CD4-positive, alpha-beta T cell treated with Interleukin-17A for 4 hours (primary cell): ENCODE measurements at regions not wholly inside any gene's neighbourhood (a gene's known extent, or its start where the extent isn't known, plus 50 kb on each side); places are given as distances from the start of the nearest gene placed in this dataset.
"Not testable (repeated sequence)": the region's sequence is repeated elsewhere in the genome, so short reads cannot be mapped to it uniquely, and the experiment has no call there.

Experiments used
- DNase-seq: peaks from one replicate; pipeline ENCODE4 v3.0.0-alpha.2; 2020; ENCODE audit warnings: mixed read lengths

DNA sequence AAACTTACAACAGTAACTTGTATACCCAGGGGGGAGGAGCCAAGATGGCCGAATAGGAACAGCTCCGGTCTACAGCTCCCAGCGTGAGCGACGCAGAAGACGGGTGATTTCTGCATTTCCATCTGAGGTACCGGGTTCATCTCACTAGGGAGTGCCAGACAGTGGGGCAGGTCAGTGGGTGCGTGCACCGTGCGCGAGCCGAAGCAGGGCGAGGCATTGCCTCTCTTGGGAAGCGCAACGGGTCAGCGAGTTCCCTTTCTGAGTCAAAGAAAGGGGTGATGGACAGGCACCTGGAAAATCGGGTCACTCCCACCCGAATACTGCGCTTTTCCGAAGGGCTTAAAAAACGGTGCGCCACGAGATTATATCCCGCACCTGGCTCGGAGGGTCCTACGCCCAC is 278.8 kb downstream of the FAM47B start:
- not testable (repeated sequence) for DNase-seq

DNA sequence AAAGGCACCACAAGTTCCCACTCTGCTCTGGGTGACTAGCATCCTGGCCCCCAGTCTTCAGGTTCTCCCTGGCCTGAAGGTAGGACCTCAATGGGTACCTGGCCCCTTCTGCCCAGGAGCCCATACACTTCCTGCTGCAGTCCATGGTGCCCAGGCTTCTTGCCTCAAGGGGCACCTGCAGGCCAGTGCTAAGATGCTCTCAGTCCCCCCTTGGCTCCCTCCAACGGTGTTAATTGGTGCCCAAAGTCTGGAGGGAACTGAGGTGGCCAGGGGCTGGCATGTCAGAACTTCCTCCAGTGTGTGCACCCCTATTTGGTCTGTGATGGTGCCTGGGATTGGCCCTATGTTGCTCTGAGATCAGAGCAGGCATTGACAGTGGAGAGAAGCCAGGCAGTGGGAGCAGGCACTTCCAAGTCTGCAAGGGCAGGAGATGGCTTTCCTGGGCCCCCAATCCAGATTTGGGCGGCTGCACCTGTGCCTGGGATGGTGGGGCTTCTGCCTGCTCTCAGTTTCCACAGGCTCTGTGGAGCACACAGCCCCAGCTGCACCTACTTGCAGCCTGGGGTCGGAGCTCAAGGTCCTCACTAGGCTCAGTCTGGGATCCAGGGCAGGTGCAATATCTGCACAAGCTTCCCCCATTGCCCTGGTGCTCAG is 301.6 kb downstream of the FAM47B start:
- no peak for DNase-seq

DNA sequence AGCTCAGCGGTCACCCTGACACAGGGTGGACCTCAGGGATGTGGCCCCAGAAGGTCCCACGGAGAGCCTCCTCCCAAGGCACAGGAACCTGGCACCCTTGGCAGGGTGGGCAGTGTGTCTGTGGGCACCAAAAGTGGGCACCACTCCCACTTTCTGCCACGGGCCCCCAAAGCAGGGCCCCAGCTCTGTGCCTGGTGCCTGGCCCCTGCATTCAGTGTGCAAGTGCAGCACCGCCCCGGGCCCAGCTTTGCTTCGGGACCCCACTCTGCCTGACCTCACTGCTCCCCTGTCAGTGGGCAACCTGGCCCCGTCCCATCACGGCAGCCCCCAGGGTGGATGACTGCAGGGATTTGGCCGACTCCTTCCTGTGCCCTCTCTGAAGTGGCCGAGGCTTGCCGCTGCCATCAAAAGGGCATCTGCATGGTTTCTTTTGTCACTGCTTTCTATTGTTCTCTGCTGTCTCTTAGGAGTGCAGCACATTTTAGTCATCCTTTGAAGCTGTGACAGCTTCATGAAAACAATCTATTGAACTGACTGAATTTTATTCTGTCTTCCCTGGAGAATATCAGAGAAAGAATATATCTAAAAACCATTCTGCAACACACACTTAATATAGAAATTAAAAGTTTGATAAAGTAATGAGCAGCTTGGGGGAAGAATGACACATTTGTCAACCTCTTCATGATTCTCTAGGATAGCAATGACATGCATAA is 302.4 kb downstream of the FAM47B start:
- DNase-seq = no peak

DNA sequence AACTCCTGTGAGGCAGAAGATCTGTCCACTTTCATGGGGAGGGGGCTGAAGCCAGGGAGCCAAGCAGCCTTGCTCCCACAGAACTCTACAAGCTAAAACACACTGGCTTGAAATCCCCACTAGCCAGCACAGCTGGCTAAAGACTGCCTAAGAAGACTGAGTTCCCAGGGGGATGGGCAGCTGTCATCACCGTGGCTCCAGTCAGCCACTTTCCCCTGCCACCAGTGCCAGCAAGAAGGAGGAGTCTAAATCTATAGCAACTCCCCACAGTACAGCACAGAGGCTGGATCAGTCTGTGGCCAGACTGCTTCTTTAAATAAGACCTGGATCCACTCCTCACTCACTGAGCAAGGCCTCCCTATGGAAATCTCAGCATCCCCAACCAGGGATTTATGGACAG is 308.6 kb downstream of the FAM47B start:
- DNase-seq = no peak

DNA sequence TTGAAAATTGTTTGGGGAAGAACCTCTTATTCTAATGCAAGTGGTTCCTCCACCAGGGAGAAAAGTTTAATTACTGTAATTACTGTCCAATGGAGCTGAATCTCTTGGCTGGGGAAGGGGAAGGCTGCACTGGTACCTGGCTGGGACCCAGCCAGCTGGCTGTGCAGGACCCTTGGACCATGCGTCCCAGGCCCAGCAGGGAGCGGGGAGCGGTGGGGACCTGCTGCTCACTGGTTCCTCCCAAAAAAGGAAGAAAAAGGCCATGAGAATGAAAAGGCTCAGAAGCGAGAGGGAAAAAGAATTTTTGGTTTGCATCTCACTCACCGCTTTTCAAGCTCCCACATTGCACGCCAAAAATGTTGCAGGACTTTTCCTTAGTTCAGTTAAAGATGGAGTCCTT is 333.5 kb downstream of the FAM47B start:
- DNase-seq = no peak

DNA sequence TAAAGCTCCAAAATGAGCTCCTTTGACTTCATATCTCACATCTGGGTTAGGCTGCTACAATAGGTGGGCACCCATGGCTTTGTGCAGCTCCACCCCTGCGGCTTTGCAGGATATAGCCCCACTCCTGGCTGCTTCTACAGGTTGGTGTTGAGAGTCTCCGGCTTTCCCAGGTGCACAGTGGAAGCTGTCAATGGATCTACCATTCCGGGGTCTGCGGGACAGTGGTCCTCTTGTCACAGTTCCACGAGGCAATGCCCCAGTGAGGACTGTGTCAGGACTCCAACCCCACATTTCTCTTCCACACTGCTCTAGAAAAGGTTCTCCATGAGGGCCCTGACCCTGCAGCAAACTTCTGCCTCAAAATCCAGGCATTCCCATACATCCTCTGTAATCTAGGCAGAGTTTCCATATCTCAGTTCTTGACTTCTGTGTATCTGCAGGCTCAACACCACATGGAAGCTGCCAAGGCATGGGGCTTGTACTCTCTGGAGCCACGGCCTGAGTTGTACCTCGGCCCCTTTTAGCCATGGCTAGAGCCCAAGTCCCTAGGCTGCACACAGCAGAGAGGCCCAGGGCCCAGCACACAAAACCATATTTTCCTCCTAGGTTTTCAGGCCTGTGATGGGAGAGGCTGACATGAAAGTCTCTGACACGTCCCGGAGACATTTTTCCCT is 342.8 kb downstream of the FAM47B start:
- no peak for DNase-seq

DNA sequence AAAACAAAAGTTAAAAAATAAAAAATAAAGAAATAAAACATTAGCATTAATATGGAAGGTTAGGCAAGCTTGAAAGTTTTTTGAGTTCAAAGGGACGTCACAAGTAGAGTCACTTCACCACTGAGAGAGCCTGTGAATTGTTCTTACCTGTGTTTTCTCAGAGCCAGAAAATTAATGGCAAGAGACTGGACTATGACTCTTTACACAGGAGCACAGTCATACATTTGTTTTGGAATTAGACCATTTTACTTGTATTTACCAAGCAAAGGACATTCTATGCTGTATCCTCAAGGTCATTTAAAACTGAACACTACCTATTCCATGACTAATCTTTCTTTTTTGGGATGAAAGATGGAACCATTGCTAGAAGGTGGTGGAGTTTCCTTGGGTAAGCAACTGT is 346.1 kb downstream of the FAM47B start:
- DNase-seq = no peak

DNA sequence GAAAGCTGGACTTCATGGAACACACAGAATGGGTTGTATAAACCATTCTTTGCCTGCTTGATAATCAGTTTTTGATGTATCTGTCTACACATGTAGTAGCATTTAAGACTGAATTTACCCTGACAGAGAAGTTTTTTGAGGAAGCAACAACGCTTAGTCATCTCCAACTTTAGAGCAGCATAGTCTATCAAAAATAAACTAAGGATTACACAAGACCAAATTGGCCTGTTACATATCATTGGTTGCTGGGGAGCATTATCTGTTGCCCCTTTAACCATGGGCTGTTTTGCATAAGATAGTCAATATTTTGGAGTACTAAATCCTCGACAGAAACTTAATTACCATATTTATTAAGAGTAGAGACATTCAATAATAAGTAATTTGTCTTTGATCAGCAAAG is 347.4 kb downstream of the FAM47B start:
- no peak for DNase-seq

DNA sequence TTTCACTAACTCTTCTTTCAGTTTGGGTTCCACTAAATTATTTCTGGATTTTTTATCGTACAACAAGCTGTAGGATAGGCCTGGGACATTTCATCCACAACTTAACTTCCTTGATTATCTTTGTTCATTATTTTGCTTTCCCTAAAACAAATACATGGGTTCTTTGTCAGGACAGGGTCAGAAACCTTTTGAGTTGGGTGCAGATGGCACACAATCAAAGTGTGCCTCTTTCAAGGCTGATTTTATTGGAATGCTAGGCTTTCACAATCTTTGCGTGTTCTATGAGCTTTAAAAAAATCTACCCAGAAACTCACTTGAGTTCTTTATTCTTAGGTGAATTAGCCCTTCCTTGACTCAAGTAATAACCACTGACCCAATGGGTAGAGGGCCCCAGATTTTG is 348.4 kb downstream of the FAM47B start:
- DNase-seq = no peak

DNA sequence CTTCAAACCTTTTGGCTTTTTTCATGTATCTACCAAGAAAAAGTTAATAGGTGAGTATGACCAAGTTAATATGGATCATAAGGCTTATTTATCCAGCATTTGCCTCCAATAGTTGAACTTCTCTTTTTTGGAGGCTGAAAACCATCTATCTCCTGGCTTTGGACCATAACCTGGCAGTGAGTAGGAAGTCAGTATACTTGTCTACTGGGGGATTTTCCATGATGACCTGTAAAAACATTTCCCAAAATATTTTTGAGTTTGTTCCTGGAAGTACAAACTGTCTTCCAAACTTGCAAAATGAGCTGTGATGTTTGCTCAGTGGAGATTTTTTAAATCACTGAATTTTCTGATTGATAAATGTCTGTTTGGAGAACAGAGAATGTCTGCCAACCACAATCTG is 349.9 kb downstream of the FAM47B start:
- no peak for DNase-seq

DNA sequence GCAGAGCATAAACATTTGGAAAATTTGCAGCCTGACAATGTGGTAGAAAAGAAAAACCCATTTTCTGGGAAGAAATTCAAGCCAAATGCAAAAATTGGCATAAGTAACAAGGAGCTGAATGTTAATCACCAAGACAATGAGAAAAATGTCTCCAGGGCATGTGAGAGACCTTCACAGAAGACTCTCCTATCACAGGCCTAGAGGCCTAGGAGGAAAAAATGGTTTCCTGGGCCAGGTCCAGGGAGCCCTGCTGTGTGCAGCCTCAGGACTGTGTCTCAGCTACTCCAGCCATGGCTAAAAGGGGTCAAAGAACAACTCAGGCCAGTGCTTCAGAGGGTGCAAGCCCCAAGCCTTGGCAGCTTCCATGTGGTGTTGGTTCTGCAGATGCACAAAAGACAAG is 362.4 kb downstream of the FAM47B start:
- DNase-seq = not testable (repeated sequence)

DNA sequence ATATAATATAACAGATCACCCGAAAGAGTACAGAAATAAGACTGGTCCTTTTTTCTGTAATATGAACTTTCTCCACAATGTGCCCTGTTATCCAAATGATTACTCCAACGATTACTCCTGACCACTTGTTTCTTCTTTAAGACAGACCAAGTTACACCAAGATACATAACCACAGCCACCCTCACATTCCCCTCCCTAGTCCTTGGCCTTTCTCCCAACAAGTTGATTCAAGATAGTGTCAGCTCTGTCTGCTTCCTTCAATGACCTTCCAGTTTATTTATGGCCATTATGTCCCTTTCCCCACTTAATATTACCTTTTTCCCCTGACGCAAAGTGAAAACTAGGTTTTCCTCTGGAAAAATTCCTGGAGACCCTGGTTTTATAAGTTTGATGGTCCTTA is 397.2 kb downstream of the FAM47B start:
- DNase-seq = no peak

DNA sequence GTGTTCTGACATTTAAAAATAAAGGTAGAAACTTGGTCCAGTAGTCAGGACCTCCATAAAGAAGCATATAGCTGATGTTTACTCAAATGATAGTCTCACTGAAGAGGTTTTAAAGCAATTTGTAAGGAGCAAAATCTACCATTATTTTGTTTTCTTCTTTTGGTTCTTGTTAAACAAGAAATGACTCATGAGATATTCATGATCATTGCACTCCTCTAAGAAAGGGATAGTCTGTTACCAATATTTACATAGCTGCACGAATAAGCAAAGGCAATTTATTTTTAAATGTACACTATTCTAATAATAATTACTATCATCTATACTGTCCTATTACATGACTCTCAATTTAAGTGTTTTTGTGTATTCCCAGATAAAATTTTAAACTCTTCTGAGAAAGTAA is 397.9 kb downstream of the FAM47B start:
- no peak for DNase-seq

DNA sequence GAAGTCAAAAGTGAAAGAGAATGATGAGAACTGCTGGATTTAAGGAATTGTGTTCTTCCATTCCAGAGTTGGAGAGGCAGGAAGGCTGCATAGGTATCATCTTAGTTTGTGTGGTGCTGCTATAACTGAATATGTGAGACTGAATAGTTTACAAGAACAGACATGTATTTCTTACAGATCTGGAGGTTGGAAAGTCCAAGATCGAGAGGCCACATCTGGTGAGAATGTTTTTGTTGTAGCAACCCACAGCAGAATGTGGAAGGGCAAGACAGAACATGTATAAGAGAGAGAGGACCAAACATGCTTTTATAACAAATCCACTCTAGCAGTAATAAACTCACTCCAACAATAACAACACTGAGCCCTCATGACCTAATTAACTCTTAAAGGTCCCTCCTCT is 408.6 kb downstream of the FAM47B start:
- DNase-seq = no peak

DNA sequence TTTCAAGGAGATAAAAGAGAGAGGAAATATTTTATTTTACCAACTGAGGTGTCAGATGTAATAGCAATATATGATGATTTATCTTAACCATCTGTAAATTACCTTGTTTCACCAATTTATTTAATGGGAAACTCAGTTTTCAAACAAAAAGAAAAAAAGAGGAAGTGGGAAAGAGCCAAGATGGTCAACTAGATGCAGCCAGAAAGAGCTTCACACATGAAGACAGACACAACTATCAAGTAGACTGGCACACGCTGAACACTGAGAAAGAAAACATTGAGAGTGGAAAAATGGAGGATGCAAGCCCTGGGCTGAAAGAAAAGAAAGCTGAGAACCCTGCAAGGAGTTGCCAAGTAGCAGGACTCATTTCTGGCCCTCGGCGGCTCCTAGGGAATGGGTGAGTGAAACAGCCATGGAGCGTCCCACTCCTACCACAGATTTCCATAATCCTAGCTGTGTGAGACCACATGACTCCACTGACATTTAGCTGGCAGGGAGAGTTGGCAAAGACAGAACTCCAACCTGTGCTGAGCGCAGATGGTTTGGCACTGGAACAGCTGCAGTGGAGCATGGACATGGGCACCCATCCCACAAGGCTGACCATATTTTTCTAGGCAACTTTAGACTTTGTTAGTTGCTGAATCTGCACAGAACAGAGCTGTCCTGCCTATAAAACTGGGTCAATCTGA is 409.3 kb downstream of the FAM47B start:
- no peak for DNase-seq

DNA sequence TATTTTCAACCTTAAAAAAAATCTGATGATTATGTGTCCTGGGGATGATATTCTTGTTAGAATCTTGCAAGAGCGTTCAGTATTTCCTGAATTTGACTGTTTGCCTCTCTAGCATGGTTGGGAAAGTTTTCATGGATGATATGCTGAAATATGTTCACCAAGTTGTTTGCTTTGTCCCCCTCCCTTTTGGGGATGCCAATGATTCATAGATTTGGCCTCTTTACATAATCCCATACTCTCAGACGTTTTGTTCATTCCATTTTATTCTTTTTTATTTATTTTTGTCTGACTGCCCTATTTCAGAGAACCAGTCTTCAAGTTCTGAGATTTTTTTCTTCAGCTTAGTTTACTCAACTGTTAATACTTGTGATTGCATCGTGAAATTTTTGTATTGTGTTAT is 415.1 kb downstream of the FAM47B start:
- DNase-seq = no peak

DNA sequence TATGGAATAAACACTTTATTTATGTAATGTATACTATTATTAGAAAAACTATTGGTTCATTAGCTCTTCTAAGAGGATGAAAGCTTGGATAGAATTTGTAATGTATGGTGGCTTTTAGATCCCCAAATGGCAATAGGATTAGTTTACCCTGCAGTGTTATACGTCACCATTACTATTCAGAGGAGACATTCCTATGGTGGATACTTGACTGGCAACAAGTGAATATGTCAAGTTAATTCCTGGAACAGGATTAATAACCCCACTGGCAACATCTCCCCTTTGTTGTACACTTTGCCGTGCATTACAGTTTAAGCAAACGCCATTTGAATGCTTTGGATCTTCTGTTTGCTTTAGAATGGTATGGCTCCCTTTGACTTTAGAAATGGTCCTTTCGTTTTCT is 420.3 kb downstream of the FAM47B start:
- no peak for DNase-seq

DNA sequence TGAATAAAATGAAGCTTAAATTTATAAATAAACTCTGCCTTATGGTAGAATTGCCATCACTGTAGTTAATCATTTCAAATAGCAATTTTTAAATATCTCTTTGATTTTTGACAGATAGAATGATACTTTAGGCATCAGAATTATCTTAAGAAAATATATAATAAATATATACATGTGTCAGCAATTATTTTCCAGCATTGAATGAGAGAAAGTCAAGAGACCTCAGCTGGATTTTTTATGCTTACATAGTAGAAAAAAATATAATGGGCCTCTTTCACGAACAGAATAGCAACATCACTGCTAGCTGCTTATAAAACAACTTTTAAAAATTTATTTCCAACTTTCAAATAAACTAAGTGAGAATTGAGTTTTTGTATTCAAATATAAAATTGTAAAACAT is 424.0 kb upstream of the MAGEB16 start:
- no peak for DNase-seq

DNA sequence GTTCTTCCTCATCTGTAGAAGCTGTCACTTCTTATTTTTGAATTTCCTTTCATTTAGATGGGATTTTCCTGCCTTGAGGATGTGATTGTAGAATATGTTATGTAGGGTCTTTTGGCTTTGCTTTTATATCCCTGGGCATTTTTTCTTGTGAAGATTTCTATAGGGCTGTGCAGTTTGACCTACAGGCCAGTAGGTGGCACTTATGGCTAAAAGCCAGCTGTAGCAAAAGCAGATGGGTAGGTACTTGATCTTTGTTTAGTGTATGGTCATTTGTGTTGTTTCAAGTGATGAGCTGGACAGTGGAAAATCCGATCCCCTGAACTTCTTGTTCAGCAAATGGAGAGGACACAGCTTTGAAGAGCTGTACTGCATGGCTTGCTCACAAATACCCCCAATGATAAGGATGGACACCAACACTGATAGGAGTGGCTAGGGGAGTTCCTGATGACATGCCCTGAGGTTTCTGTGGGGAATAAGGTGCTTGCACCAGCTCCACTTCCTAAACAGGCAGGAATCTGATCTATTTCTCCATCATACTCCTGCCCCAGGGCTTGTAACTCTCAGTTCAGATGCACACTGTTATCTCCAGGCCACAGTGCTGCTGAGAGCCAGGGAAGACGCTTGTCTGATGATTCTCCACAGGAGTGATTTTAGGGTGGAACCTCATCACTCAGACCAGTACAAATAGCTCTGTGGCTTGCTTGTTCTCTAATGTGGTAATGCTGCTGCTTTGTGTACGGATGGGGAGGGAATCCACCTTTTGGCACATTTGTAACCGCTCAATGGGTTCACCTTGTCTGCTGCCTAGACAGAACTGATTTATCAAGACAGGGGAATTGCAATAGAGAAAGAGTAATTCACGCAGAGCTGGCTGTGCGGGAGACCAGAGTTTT is 417.1 kb upstream of the MAGEB16 start:
- DNase-seq = no peak

DNA sequence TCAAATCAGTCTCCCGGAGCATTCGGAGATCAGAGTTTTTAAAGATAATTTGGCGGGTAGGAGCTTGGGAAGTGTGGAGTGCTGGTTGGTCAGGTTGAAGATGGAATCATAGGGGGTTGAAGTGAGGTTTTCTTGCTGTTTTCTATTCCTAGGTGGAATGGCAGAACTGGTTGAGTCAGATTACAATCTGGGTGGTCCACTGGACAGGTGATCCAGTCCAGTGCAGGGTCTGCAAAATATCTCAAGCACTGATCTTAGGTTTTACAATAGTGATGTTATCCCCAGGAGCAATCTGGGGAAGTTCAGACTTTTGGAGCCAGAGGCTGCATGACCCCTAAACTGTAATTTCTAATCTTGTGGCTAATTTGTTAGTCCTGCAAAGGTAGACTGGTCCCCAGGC is 416.4 kb upstream of the MAGEB16 start:
- not testable (repeated sequence) for DNase-seq

DNA sequence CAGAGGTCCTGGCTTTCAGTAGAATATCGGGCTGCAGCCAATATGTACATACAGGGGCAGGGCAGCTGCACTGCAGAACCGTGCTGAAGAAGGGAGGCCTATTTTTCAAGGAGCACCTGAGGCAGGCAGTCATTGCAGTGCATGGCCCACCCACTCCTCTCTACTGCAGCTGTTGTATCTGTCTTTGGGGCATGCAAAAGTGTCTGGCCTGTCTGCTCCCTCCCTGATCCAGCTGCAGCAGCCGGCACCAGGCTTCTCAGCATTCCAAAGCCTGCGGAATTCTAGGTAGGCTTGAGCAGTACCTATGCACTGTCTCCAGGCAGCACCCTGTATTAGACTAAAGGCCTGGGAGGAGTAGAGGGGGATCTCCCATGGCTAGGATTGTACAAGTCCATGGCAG is 415.2 kb upstream of the MAGEB16 start:
- DNase-seq = no peak

DNA sequence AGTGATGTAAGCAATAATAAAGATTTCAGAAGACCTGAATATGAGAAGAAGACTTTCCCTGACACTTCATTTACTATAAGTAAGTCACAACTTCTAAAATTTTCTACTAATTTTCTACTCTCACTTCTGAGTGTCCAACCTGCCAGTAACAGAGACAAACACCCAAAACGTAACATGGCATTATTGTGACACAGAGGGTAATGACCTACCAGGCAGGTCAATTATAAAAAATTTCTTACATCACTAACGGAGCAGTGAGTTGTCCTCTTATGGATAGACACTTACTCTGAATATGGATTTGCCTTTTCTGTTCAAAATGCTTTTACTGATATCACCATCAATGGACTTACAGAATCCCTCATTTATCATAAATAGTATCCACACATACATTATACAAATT is 405.9 kb upstream of the MAGEB16 start:
- DNase-seq = no peak

DNA sequence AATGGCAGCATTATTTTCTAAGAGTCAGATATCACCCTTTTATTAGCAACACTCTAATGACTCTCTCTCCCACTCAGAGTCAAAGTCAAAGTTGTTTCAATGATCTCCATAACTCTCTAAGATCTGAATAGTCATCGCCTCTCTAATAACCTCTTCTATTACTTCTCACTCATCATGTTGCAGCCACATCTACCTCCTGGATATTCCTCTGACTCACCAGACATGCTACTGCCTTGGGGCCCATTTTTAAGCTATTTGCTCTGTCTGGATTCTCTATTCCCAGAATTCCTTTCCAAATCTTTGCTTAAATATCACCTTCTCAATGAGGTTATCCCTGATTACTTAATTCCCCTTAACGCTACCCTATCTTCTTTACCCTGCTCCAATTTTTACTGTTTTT is 391.8 kb upstream of the MAGEB16 start:
- no peak for DNase-seq
